Fibroblast of villous mesenchyme (primary cell): ENCODE measurements at regions not wholly inside any gene's neighbourhood (a gene's known extent, or its start where the extent isn't known, plus 50 kb on each side); places are given as distances from the start of the nearest gene placed in this dataset.

Source experiments
- DNase-seq: peaks from one replicate; pipeline ENCODE4 v3.0.0-alpha.2; 2010; ENCODE audit warnings: low read depth
- H3K4me3 ChIP-seq: 2 replicates; pipeline ENCODE4 v1.5.1; 2011; ENCODE audit warnings: low read depth, mild to moderate bottlenecking, low read length
- TF ChIP-seq, protein P1 (sequence below): IDR thresholded peaks from 2 replicates; pipeline ENCODE4 v1.5.1; 2012; ENCODE audit warnings: low read depth, mild to moderate bottlenecking, low read length; ENCODE audit not compliant: insufficient read depth

DNA sequence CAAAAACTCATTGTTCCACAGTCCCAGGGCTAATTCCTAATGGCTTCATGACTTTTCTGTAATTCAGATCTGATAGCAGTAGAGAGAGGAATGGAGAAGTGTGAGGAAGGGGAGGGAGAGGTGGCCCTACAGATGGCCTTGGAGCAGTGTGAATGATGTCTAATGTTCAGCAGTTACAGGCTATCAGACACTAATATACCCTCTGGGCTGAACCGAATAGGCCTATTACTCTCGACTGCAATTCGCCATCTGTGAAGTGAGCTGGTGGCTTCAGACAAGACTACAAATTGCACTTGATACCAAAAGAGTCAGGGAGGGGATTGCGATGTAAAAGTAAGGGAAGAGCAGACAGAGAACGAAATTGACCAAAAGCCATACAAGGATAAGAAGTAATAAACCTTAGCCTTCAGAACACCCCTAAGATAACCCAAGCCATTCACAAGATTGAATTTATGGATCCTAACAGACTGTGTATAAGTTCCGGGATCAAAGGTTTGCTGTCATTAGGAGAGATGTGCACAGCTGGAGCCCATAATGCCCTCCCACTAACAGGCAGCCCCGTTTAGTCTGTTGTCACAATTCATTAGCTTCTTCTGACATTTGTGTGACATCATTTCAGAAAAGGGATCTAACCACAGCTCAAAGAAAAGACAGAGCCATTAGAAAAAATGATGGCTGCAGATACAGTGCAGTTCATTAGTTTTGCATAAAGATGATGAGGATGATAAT, 642.4 kb upstream of the API5 start:
- DNase-seq: no peak
- TF ChIP-seq, protein P1, sequence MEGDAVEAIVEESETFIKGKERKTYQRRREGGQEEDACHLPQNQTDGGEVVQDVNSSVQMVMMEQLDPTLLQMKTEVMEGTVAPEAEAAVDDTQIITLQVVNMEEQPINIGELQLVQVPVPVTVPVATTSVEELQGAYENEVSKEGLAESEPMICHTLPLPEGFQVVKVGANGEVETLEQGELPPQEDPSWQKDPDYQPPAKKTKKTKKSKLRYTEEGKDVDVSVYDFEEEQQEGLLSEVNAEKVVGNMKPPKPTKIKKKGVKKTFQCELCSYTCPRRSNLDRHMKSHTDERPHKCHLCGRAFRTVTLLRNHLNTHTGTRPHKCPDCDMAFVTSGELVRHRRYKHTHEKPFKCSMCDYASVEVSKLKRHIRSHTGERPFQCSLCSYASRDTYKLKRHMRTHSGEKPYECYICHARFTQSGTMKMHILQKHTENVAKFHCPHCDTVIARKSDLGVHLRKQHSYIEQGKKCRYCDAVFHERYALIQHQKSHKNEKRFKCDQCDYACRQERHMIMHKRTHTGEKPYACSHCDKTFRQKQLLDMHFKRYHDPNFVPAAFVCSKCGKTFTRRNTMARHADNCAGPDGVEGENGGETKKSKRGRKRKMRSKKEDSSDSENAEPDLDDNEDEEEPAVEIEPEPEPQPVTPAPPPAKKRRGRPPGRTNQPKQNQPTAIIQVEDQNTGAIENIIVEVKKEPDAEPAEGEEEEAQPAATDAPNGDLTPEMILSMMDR: no peak
- H3K4me3 ChIP-seq: no peak overlapping the region

DNA sequence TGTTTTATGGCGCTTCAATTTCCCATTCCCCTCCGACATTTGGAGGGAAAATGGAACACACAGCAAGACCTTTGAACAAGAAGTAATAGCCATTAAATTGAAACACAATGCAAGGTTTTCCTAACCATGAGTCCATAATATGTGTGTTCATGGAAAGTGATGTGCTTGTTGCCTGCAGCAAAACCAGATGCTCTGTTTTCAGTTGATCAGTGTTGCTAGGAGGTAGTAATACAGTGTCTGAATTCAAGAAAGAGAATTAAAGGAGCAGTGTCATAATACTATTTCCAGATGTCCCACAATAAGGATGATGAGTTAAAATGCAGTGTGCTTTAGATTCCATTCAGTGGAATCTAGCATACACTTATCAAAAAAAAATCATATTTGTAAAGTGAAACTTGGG, 637.4 kb upstream of the API5 start:
- no peak for DNase-seq
- TF ChIP-seq, protein P1: no peak

DNA sequence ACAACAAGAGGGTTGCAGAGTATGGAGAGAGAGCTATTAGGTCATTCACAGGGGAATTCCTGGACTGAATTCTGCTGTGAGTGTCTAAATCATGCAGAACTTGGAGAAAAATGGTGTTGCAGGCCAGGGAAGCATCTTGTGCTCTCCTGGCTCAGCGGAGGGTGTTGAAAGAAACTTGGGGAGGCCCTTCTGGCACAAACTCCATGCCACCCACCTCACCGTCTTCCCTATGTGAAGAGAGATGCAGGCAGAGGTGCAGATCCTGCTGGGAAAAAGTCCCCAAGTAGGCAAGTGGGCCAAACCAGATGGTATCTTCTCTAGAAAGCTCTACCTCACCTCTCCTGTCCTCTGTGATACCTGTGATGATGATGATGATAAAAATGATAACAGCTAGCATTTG, 604.3 kb upstream of the API5 start:
- DNase-seq: no peak

More for the DNA sequence above, 637.4 kb upstream of the API5 start:
- no peak overlapping the region for H3K4me3 ChIP-seq

DNA sequence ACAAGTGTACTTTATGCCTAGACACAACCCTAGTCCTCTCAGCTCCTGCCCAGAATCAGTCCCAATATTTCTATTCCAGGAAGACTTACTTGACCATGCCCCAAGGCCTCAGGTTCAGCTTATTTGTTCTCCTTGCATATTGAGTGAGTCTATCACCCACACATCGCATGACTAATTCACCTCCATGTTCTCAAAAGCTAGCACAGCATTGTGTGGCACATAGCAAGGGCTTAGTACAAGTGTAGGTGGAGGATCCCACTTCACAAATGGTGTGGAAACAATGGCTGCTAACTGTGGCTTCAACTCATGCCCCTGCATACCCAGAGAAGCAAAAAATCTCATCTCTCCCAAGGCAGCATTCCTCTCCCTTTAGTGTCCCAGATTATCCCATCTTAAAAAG, 602.6 kb upstream of the API5 start:
- H3K4me3 ChIP-seq: no peak overlapping the region
- TF ChIP-seq, protein P1: no peak
- no peak for DNase-seq

More for the DNA sequence above, 604.3 kb upstream of the API5 start:
- TF ChIP-seq, protein P1: no peak
- H3K4me3 ChIP-seq: no peak overlapping the region

DNA sequence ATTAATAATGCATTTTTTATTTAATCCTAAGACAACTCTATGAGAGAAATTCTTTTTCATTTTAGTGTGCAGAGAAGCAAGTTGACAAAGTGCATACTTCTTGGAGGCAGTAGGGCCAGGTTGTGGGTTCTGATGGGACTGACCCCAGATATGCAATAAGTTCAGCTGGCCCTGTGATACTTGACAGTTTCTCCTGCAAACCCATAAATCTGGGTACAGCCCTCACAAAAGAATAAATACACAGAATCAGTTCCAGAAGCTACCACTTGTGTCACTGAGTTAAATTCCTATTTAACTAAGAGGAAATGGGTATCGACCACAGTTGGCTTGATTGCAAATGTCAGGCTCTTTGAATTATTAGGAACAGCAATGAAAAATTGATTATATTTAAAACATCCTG, 598.5 kb upstream of the API5 start:
- no peak overlapping the region for H3K4me3 ChIP-seq
- TF ChIP-seq, protein P1: no peak
- DNase-seq: no peak

DNA sequence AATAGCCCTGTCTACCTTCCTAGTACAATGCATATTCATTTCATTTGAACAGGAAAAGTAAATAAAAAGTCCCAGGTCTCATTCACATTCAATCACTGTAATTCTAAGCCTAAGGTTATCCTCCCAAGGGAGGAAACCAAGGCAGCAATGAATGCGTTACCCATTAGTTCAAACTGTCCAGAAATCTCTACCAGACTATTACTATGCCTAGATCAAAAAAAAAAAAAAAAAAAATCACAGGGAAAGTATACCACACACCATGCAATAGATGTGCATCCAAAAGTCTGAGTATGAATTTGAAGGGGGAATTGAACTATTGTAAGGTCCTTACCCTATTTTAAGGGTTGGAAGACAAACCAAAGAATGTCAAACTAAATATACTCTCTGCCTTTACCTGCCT, 598.0 kb upstream of the API5 start:
- no peak for DNase-seq
- TF ChIP-seq, protein P1: no peak

More for the DNA sequence above, 598.0 kb upstream of the API5 start:
- H3K4me3 ChIP-seq: no peak overlapping the region
